T-helper 1 cell treated with Interleukin-12 subunit alpha and Interleukin-12 subunit beta and Interleukin-4 antibody, amounts not matched to agents 30 μg/mL and 1 μg/mL, for 36 hours (primary cell): ENCODE measurements at regions not wholly inside any gene's neighbourhood (a gene's known extent, or its start where the extent isn't known, plus 50 kb on each side); places are given as distances from the start of the nearest gene placed in this dataset.
"Not testable (repeated sequence)": the region's sequence is repeated elsewhere in the genome, so short reads cannot be mapped to it uniquely, and the experiment has no call there.

Experiments
- H3K27ac Mint-ChIP-seq: one replicate; pipeline ENCODE4 v1.8.0; 2021; ENCODE audit warnings: mild to moderate bottlenecking, mixed read lengths
- H3K27me3 Mint-ChIP-seq: one replicate; pipeline ENCODE4 v1.8.0; 2021; ENCODE audit warnings: low read depth, mixed read lengths
- H3K36me3 Mint-ChIP-seq: one replicate; pipeline ENCODE4 v1.8.0; 2021; ENCODE audit warnings: low read depth, mixed read lengths
- H3K4me1 Mint-ChIP-seq: one replicate; pipeline ENCODE4 v1.8.0; 2021; ENCODE audit warnings: low read depth, mixed read lengths
- H3K4me3 Mint-ChIP-seq: one replicate; pipeline ENCODE4 v1.8.0; 2021; ENCODE audit warnings: mild to moderate bottlenecking, moderate library complexity, mixed read lengths
- H3K9me3 Mint-ChIP-seq: one replicate; pipeline ENCODE4 v1.8.0; 2021; ENCODE audit warnings: mixed read lengths

- no peaks in the 10 kb centered on the region for H3K27me3 Mint-ChIP-seq
- H3K4me3 Mint-ChIP-seq, result no peak overlapping the region
- H3K27ac Mint-ChIP-seq, result no peak overlapping the region
- no peaks in the 10 kb centered on the region for H3K9me3 Mint-ChIP-seq
- H3K4me1 Mint-ChIP-seq, result no peaks in the 10 kb centered on the region
- H3K36me3 Mint-ChIP-seq, result no peaks in the 10 kb centered on the region
These were observed 546.5 kb upstream of the ATXN7L3B start for GRCh38 chr12:73991138-73991537.

DNA sequence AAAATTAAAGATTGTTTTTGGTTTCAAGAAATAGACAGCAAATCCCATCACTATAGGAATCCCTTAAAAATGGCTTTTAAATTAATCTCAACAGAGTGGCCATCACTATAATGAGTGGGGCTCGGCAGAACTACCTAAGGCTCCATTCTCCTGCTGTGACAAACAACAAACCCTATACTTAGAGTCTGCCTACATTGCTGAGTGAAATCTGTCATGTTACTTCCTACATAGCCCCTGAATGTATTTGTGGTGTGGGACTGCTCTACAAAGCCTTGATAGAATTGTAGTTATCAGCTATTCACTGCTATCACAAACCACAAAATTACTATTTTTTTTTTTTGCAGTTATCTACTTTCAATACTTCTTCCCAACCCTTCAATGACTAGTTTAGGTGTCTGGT, 538.7 kb upstream of the ATXN7L3B start:
- Mint-ChIP-seq H3K27ac (no peak overlapping the region), H3K4me3 (no peak overlapping the region), H3K36me3 (no peaks in the 10 kb centered on the region), H3K4me1 (no peaks in the 10 kb centered on the region), H3K9me3 (no peaks in the 10 kb centered on the region), H3K27me3 (no peaks in the 10 kb centered on the region)

- no peak overlapping the region for H3K27ac Mint-ChIP-seq
These were observed 522.5 kb upstream of the ATXN7L3B start for GRCh38 chr12:74015118-74015517.

DNA sequence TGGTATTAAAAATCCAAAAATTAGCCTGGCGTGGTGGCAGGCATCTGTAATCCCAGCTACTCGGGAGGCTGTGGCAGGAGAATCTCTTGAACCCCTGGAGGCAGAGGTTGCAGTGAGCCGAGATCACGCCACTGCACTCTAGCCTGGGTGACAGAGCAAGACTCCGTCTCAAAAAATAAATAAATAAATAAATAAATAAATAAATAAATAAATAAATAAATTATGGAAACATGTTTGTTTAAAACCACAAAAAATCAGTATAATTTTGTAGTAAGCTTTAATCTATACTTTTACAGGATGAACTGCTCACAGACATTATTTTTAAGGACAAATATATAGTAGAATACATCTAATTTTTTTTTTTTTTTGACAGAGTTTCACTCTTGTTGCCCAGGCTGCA, 521.3 kb upstream of the ATXN7L3B start:
- H3K36me3 Mint-ChIP-seq, H3K27me3 Mint-ChIP-seq, H3K4me1 Mint-ChIP-seq, H3K27ac Mint-ChIP-seq, H3K4me3 Mint-ChIP-seq, H3K9me3 Mint-ChIP-seq: not testable (repeated sequence)

More at GRCh38 chr12:74015118-74015517, 522.5 kb upstream of the ATXN7L3B start:
- Mint-ChIP-seq H3K9me3 (no peaks in the 10 kb centered on the region), H3K4me3 (no peak overlapping the region), H3K36me3 (no peaks in the 10 kb centered on the region), H3K4me1 (no peaks in the 10 kb centered on the region), H3K27me3 (no peaks in the 10 kb centered on the region)

- H3K4me3 Mint-ChIP-seq, result no peak overlapping the region
- H3K9me3 Mint-ChIP-seq, result no peaks in the 10 kb centered on the region
- no peaks in the 10 kb centered on the region for H3K4me1 Mint-ChIP-seq
- no peak overlapping the region for H3K27ac Mint-ChIP-seq
- no peaks in the 10 kb centered on the region for H3K27me3 Mint-ChIP-seq
- H3K36me3 Mint-ChIP-seq, result no peaks in the 10 kb centered on the region
These were observed 518.8 kb upstream of the ATXN7L3B start for GRCh38 chr12:74018849-74019248.

GRCh38 chr12:74021937-74022336, 515.7 kb upstream of the ATXN7L3B start:
- H3K4me3 Mint-ChIP-seq, result no peak overlapping the region
- no peak overlapping the region for H3K27ac Mint-ChIP-seq
- H3K4me1 Mint-ChIP-seq, result no peaks in the 10 kb centered on the region
- H3K27me3 Mint-ChIP-seq, result no peaks in the 10 kb centered on the region
- H3K9me3 Mint-ChIP-seq, result no peaks in the 10 kb centered on the region
- no peaks in the 10 kb centered on the region for H3K36me3 Mint-ChIP-seq

GRCh38 chr12:74031045-74031444, 506.6 kb upstream of the ATXN7L3B start:
- no peaks in the 10 kb centered on the region for H3K36me3 Mint-ChIP-seq
- no peaks in the 10 kb centered on the region for H3K4me1 Mint-ChIP-seq
- H3K4me3 Mint-ChIP-seq, result no peak overlapping the region
- no peaks in the 10 kb centered on the region for H3K27me3 Mint-ChIP-seq
- no peak overlapping the region for H3K27ac Mint-ChIP-seq
- no peaks in the 10 kb centered on the region for H3K9me3 Mint-ChIP-seq

GRCh38 chr12:74033531-74033930, 504.1 kb upstream of the ATXN7L3B start:
- Mint-ChIP-seq H3K9me3 (peaks cover 3% of the 10 kb centered on the region), H3K4me3 (no peak overlapping the region), H3K36me3 (no peaks in the 10 kb centered on the region), H3K4me1 (no peaks in the 10 kb centered on the region), H3K27ac (no peak overlapping the region), H3K27me3 (no peaks in the 10 kb centered on the region)

DNA sequence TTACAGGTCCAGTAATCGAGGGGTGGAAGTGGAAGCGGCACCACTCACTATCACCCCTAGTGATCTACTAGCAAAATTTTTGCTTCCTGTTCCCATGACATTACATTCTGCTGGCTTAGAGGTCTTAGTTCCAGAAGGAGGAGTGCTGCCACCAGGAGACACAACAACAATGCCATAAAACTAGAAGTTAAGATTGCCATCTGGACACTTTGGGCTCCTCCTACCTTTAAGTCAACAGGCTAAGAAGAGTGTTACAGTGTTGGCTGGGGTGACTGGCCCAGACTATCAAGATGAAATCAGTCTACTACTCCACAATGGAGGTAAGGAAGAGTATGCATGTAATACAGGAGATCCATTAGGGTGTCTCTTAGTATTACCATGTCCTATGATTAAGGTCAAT, 498.5 kb upstream of the ATXN7L3B start:
- H3K36me3 Mint-ChIP-seq, H3K27me3 Mint-ChIP-seq, H3K27ac Mint-ChIP-seq, H3K4me1 Mint-ChIP-seq, H3K4me3 Mint-ChIP-seq, H3K9me3 Mint-ChIP-seq: not testable (repeated sequence)

- H3K27me3 Mint-ChIP-seq, result no peaks in the 10 kb centered on the region
- no peak overlapping the region for H3K4me3 Mint-ChIP-seq
- H3K4me1 Mint-ChIP-seq, result no peaks in the 10 kb centered on the region
- peaks cover 5% of the 10 kb centered on the region for H3K9me3 Mint-ChIP-seq
- H3K36me3 Mint-ChIP-seq, result no peaks in the 10 kb centered on the region
- H3K27ac Mint-ChIP-seq, result no peak overlapping the region
These were observed 494.3 kb upstream of the ATXN7L3B start for GRCh38 chr12:74043343-74043742.

DNA sequence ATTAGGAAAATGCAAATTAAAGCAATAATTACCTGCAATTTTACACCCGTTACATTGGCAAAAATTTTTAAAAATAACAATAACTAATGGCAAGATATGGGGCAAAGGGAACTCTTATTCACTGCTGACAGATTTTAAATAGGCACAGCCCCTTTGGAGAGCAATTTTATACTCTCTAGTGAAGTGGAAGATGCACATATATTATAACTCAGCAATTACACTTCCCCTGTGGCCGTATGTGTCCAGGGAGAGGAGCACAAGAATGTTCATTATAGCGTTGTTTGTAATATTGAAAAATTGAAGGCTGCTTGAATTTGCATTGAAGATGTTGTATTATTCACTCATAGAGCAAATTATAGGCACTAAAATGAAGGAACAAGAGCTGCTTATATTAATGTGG, 488.3 kb upstream of the ATXN7L3B start:
- Mint-ChIP-seq H3K4me3 (no peak overlapping the region), H3K27me3 (no peaks in the 10 kb centered on the region)

DNA sequence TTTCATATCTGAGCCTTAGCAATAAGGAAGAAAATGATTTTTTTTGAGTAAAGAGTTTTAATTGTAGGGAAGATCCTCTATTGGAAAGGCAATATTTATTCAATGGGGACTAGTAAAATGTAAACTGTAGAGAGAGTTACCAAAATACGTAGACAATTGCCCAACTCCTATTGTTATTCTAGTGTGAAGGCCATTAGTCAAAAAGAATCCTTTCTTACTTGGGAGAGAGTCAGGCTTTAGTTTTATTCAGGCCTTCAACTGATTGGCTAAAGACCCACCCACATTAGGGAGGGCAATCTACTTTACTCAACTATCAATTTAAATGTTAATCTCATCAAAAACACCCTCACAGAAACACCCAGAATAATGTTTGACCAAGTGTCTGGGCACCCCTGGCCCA, 485.8 kb upstream of the ATXN7L3B start:
- no peaks in the 10 kb centered on the region for H3K4me1 Mint-ChIP-seq
- H3K36me3 Mint-ChIP-seq, result no peaks in the 10 kb centered on the region
- H3K4me3 Mint-ChIP-seq, result no peak overlapping the region
- no peaks in the 10 kb centered on the region for H3K9me3 Mint-ChIP-seq
- H3K27me3 Mint-ChIP-seq, result no peaks in the 10 kb centered on the region
- H3K27ac Mint-ChIP-seq, result no peak overlapping the region

More for the DNA sequence above, 488.3 kb upstream of the ATXN7L3B start:
- Mint-ChIP-seq H3K4me1 (no peaks in the 10 kb centered on the region), H3K9me3 (no peaks in the 10 kb centered on the region), H3K36me3 (no peaks in the 10 kb centered on the region), H3K27ac (no peak overlapping the region)

DNA sequence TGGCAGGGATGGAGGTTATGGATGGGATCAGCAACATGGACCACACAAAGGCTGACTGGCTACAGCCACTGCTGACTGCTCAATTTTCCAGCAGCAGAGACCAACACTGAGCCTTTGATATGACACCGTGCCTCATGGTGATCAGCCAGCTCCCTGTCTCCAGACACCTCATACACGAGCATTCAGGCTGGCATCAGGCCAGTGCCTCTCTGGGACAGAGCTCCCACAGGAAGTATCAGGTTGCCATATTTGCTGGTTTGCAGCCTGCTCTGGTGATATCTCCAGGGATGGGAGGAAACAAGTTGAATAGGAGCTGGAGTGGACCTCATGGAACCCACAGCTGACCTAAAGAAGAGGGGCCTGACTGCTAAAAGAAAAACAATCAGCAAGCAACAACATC, 471.2 kb upstream of the ATXN7L3B start:
- H3K27me3 Mint-ChIP-seq, result no peaks in the 10 kb centered on the region
- H3K36me3 Mint-ChIP-seq, result no peaks in the 10 kb centered on the region
- H3K4me3 Mint-ChIP-seq, result no peak overlapping the region
- no peaks in the 10 kb centered on the region for H3K4me1 Mint-ChIP-seq
- peaks cover 21% of the 10 kb centered on the region for H3K9me3 Mint-ChIP-seq
- no peak overlapping the region for H3K27ac Mint-ChIP-seq

DNA sequence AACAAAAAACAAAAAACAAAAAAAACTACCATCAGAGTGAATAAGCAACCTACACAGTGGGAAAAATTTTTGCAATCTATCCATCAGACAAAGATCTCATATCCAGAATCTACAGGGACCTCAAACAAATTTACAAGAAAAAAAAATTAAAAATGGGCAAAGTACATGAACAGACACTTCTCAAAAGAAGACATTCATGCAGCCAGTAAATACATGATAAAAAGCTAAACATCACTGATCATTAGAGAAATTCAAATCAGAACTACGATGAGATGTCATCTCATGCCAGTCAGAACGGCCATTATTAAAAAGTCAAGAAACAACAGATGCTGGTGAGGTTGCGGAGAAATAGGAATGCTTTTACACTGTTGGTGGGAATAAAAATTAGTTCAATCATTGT, 466.5 kb upstream of the ATXN7L3B start:
- Mint-ChIP-seq H3K36me3 (no peaks in the 10 kb centered on the region), H3K27ac (no peak overlapping the region), H3K4me3 (no peak overlapping the region), H3K9me3 (peaks cover 27% of the 10 kb centered on the region), H3K27me3 (no peaks in the 10 kb centered on the region), H3K4me1 (no peaks in the 10 kb centered on the region)

GRCh38 chr12:74076918-74077317, 460.7 kb upstream of the ATXN7L3B start:
- no peaks in the 10 kb centered on the region for H3K4me1 Mint-ChIP-seq
- no peaks in the 10 kb centered on the region for H3K27me3 Mint-ChIP-seq
- H3K27ac Mint-ChIP-seq, result no peak overlapping the region
- H3K4me3 Mint-ChIP-seq, result no peak overlapping the region
- no peaks in the 10 kb centered on the region for H3K36me3 Mint-ChIP-seq
- H3K9me3 Mint-ChIP-seq, result peaks cover 10% of the 10 kb centered on the region

DNA sequence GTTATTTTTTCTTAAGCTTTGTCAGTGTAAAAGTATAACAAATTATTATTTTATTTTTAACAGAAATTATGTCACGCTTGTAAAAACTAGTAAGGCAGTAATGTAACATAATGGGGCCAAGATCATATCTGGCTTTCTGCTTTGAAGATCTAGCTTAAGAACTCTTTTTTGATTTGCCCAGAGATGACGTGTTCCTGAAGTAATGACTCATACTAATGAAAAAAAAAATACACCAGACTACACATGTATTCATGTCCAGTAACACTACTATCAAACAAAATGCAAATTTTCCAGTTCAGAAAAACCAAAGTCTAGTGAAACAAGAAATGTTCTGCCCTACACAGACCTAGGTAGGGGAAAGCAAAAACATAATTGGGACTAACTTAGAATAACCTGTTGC, 432.2 kb upstream of the ATXN7L3B start:
- Mint-ChIP-seq H3K36me3 (no peaks in the 10 kb centered on the region), H3K4me1 (no peaks in the 10 kb centered on the region), H3K27me3 (no peaks in the 10 kb centered on the region), H3K27ac (no peak overlapping the region), H3K9me3 (no peaks in the 10 kb centered on the region), H3K4me3 (no peak overlapping the region)
